ENCODE measurements at regions not wholly inside any gene's neighbourhood (a gene's known extent, or its start where the extent isn't known, plus 50 kb on each side); places are given as distances from the start of the nearest gene placed in this dataset.

GRCh38 chr2:62447411-62447810 lies 58.6 kb downstream of the TMEM17 start:
- intact Hi-C loops (cut with DNase I; ENCODE audit: low total_unique reads), result no loop called here
- H3K4me1 ChIP-seq, result peaks cover 0 to 12% (median 5%) of the 10 kb centered on the region in 4 donors
- 80 to 93% (median 89%) methylated on average over 3 of the region's 3 CpGs for WGBS, 5 donors
- no peaks in the 10 kb centered on the region for H3K27me3 ChIP-seq
- TF ChIP-seq POLR2AphosphoS5 (IDR thresholded peaks at IDR 0.05) (no peak), POLR2A (IDR thresholded peaks at IDR 0.05) (no peak), EP300 (IDR thresholded peaks at IDR 0.05) (no peak), CTCF (IDR thresholded peaks at IDR 0.05) (no peak)
- no peaks in the 10 kb centered on the region for H3K36me3 ChIP-seq
- no peaks in the 10 kb centered on the region for H3K9me3 ChIP-seq
- no peak overlapping the region for H3K4me3 ChIP-seq
- no peak for DNase-seq
- no peak overlapping the region for H3K27ac ChIP-seq

GRCh38 chr2:62446491-62446890 lies 59.5 kb downstream of the TMEM17 start:
- no peak for TF ChIP-seq POLR2AphosphoS5 (IDR thresholded peaks at IDR 0.05)
- no peak for TF ChIP-seq EP300 (IDR thresholded peaks at IDR 0.05)
- no peak for TF ChIP-seq CTCF (IDR thresholded peaks at IDR 0.05)
- TF ChIP-seq POLR2A (IDR thresholded peaks at IDR 0.05), result no peak
- Histone ChIP-seq H3K4me1 (peaks cover 0 to 12% (median 5%) of the 10 kb centered on the region in 4 donors), H3K4me3 (no peak overlapping the region), H3K9me3 (no peaks in the 10 kb centered on the region), H3K27me3 (no peaks in the 10 kb centered on the region), H3K27ac (no peak overlapping the region), H3K36me3 (no peaks in the 10 kb centered on the region)
- intact Hi-C loops (cut with DNase I; ENCODE audit: low total_unique reads), result no loop called here
- DNase-seq, result no peak
- 75 to 97% (median 86%) methylated on average over 1 of the region's 1 CpG for WGBS, 5 donors

- DNase-seq, result no peak
These were observed 62.1 kb downstream of the TMEM17 start for GRCh38 chr2:62443886-62444285.

GRCh38 chr2:62443471-62443870 lies 62.5 kb downstream of the TMEM17 start:
- no peak overlapping the region for H3K4me3 ChIP-seq
- H3K27ac ChIP-seq, result no peak overlapping the region
- no peaks in the 10 kb centered on the region for H3K36me3 ChIP-seq
- DNase-seq, result no peak
- H3K4me1 ChIP-seq, result no peaks in the 10 kb centered on the region
- intact Hi-C loops (cut with DNase I; ENCODE audit: low total_unique reads), result no loop called here
- no peaks in the 10 kb centered on the region for H3K9me3 ChIP-seq
- H3K27me3 ChIP-seq, result no peaks in the 10 kb centered on the region
- TF ChIP-seq POLR2AphosphoS5 (IDR thresholded peaks at IDR 0.05), result no peak
- TF ChIP-seq EP300 (IDR thresholded peaks at IDR 0.05), result no peak
- no peak for TF ChIP-seq POLR2A (IDR thresholded peaks at IDR 0.05)
- WGBS, 5 donors, result 78 to 92% (median 85%) methylated on average over 3 to 4 of the region's 4 CpGs

More at GRCh38 chr2:62443886-62444285, 62.1 kb downstream of the TMEM17 start:
- H3K4me3 ChIP-seq, result no peak overlapping the region
- no peaks in the 10 kb centered on the region for H3K4me1 ChIP-seq
- WGBS, 5 donors, result 85 to 95% (median 89%) methylated on average over 3 to 4 of the region's 4 CpGs
- intact Hi-C loops (cut with DNase I; ENCODE audit: low total_unique reads), result no loop called here
- H3K27me3 ChIP-seq, result no peaks in the 10 kb centered on the region
- no peak overlapping the region for H3K27ac ChIP-seq
- H3K9me3 ChIP-seq, result no peaks in the 10 kb centered on the region
- TF ChIP-seq POLR2A (IDR thresholded peaks at IDR 0.05) (no peak), POLR2AphosphoS5 (IDR thresholded peaks at IDR 0.05) (no peak), CTCF (IDR thresholded peaks at IDR 0.05) (no peak), EP300 (IDR thresholded peaks at IDR 0.05) (no peak)
- H3K36me3 ChIP-seq, result no peaks in the 10 kb centered on the region

- DNase-seq, result no peak
- no peak overlapping the region for H3K27ac ChIP-seq
- H3K4me3 ChIP-seq, result no peak overlapping the region
- WGBS, 5 donors, result 76 to 87% (median 81%) methylated on average over 6 of the region's 6 CpGs
- intact Hi-C loops (cut with DNase I; ENCODE audit: low total_unique reads), result no loop called here
- no peaks in the 10 kb centered on the region for H3K36me3 ChIP-seq
- H3K27me3 ChIP-seq, result no peaks in the 10 kb centered on the region
- no peaks in the 10 kb centered on the region for H3K4me1 ChIP-seq
- no peak for TF ChIP-seq EP300 (IDR thresholded peaks at IDR 0.05)
- TF ChIP-seq POLR2A (IDR thresholded peaks at IDR 0.05), result no peak
- H3K9me3 ChIP-seq, result no peaks in the 10 kb centered on the region
These were observed 64.2 kb downstream of the TMEM17 start for GRCh38 chr2:62441824-62442223.

All from stomach (tissue), 8 donors.